HG02852 (cell line): ENCODE measurements at regions not wholly inside any gene's neighbourhood (a gene's known extent, or its start where the extent isn't known, plus 50 kb on each side); places are given as distances from the start of the nearest gene placed in this dataset.

Source experiments
- ATAC-seq: cut with Tn5 transposase; IDR thresholded peaks from one replicate; pipeline ENCODE4 v1.9.1; 2021; ENCODE audit warnings: mild to moderate bottlenecking, moderate library complexity; ENCODE audit not compliant: unreplicated experiment

- no peak for ATAC-seq
Observed at GRCh38 chr4:46684041-46684440, 225.0 kb downstream of the COX7B2 start.

DNA sequence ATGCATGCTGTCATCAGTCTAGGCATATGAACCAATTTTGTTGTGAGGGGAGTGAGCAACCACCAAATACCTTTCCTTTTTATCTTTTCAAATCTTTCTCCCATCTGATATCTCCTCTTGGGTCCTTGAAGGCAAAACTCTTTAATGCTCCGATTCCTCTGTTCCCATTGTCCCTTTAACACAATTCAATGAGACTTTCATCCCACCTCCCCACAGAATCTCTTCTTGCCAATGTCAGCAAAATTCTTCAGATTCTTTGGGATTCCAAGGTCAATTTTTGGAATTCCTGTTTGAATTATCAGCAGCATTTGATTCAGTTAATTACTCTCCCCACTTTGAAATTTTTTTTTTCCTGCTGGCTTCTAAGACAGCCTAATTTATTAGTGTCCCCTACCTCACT lies 232.7 kb downstream of the COX7B2 start:
- no peak for ATAC-seq

DNA sequence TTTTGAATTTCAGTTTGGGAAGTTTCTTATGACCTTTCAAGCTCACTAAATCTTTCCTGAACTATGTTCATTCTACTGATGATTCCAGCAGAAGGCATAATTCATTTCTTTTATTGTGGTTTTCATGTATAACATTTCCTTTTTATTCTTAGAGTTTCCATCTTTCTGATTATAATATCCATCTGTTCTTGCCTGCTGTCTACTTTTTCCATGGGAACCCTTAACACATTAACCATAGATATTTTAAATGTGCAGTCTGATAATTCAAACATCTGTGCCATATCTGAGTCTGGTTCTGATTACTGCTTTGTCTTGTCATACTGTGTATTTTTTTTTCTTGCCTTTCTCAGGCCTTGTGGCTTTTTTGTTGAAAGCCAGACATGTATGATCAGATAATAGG lies 234.7 kb downstream of the COX7B2 start:
- ATAC-seq, result no peak

DNA sequence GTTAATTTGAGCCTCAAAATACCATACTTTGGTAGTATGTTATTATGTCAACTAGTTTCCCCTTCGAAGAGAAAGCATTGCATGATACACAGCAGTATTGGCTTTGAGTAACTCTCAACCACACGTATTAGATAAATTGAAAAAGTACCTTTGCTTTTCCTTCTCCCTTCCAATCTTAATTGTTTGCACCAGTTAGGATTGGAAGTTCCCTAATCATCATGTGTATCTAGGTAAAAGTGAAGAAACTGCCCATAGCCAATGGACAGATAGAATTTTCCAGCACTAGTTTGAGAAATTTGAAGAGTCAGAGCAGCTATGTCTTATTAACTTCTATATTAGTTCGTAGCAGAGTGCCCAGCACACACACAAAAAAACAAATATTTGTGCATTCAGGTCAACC lies 241.3 kb downstream of the COX7B2 start:
- ATAC-seq, result no peak

DNA sequence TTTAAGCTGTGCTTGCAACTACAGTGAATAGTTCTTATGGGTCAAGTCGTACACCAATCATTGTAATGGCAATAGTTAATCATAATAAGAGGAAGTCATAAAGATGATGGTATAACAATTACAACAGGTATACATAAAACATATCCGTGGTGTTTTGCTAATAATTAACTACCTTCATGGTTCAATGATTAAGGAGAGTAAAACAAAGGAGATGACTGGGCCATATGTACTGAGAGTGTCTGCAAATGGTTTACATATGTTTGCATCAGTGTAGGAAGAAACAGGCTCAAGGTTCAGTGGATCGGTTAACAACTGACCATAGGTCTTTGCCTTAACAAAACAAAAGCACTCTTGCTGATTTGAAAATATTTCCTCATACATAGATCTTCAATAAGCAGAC lies 253.0 kb downstream of the COX7B2 start:
- no peak for ATAC-seq

GRCh38 chr4:46653842-46654241 lies 255.2 kb downstream of the COX7B2 start:
- ATAC-seq, result no peak

DNA sequence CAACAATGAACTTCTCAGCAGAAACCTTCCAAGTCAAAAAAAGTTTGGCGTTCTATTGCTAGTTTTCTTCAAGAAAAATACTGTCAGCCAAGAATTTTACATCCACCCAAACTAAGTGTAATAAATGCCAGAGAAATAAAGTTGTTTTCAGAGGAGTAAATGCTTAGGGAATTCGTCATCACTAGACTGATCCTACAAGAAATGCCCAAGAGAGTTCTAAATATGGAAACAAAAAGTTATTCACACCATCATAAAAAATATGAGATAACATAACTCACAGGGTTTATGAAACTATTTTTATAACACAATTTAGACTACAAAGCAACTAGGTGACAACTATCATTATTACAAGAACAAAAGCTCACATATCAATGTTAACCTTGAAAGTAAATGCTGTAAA lies 259.5 kb upstream of the GABRA2 start:
- ATAC-seq, result no peak

DNA sequence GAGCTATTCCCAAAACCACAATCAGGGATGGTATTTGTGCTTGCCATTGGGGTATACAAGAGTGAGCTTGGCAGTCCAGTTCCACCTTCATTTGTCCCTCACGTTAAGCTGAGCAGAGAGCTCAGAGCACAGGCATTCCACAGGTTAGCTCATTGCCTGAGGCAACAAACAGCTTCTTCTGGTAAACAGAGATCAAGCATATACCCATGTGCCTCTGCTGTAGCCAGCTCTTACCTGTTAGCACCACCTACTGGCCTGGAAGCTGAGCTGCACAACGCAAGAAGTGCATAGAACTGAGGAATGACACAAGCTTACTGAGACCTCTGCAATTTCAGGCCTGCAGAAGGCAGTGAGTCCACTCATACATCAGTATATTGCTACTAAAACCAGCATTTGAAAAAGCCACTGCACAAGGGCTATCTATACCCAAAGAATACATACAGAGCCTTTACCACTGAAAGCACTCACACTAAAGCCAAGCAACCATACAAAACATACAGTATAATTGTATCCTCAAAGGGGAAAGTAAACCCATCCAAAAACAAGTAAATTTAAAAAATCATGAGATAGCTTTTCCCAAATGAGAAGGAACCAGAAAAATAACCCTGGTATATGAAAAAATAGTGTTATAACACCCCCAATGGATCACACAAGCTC lies 258.3 kb upstream of the GABRA2 start:
- ATAC-seq, result peak; percentile 95

- ATAC-seq, result no peak
Observed at GRCh38 chr4:46645126-46645525, 255.2 kb upstream of the GABRA2 start.
